ENCODE measurements at regions not wholly inside any gene's neighbourhood (a gene's known extent, or its start where the extent isn't known, plus 50 kb on each side); places are given as distances from the start of the nearest gene placed in this dataset.

GRCh38 chr3:137641879-137642704 is 122.0 kb upstream of the SOX14 start:
- H3K4me2 ChIP-seq (ENCODE audit: low read length): no peak overlapping the region
- DNase-seq (ENCODE audit: low read depth) (no peak), FAIRE-seq (no peak)
- H3K79me2 ChIP-seq (ENCODE audit: insufficient read depth, low read length): no peaks in the 10 kb centered on the region
- Mint-ChIP-seq H3K27me3 (ENCODE audit: low read depth, unreplicated experiment) (no peaks in the 10 kb centered on the region), H3K36me3 (ENCODE audit: low read depth, unreplicated experiment) (no peaks in the 10 kb centered on the region), H3K9me3 (ENCODE audit: unreplicated experiment) (no peaks in the 10 kb centered on the region), H3K4me3 (ENCODE audit: unreplicated experiment) (no peak overlapping the region), H3K4me1 (ENCODE audit: low read depth, unreplicated experiment) (no peaks in the 10 kb centered on the region), H3K27ac (ENCODE audit: unreplicated experiment) (no peak overlapping the region)
- no peak for TF ChIP-seq EZH2 (IDR thresholded peaks at IDR 0.05; ENCODE audit: insufficient read depth, low read length)
- TF ChIP-seq, protein P1, sequence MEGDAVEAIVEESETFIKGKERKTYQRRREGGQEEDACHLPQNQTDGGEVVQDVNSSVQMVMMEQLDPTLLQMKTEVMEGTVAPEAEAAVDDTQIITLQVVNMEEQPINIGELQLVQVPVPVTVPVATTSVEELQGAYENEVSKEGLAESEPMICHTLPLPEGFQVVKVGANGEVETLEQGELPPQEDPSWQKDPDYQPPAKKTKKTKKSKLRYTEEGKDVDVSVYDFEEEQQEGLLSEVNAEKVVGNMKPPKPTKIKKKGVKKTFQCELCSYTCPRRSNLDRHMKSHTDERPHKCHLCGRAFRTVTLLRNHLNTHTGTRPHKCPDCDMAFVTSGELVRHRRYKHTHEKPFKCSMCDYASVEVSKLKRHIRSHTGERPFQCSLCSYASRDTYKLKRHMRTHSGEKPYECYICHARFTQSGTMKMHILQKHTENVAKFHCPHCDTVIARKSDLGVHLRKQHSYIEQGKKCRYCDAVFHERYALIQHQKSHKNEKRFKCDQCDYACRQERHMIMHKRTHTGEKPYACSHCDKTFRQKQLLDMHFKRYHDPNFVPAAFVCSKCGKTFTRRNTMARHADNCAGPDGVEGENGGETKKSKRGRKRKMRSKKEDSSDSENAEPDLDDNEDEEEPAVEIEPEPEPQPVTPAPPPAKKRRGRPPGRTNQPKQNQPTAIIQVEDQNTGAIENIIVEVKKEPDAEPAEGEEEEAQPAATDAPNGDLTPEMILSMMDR (IDR thresholded peaks at IDR 0.05; ENCODE audit: insufficient read depth, low read depth, low read length): no peak
- H3K36me3 ChIP-seq (ENCODE audit: insufficient read depth, low read length): no peaks in the 10 kb centered on the region
- H2AFZ ChIP-seq (ENCODE audit: low read depth, low read length): no peak overlapping the region
- H3K4me1 ChIP-seq (ENCODE audit: insufficient read depth, low read length): no peaks in the 10 kb centered on the region
- no peaks in the 10 kb centered on the region for H4K20me1 ChIP-seq (ENCODE audit: insufficient read depth, low read length)
- H3K9me3 ChIP-seq (ENCODE audit: insufficient read depth, low read depth, low read length): no peaks in the 10 kb centered on the region
- H3K27me3 ChIP-seq (ENCODE audit: insufficient read depth, low read length): no peaks in the 10 kb centered on the region
- H3K4me3 ChIP-seq (ENCODE audit: insufficient read depth, low read depth, low read length): no peak overlapping the region
- no peak overlapping the region for H3K27ac ChIP-seq (ENCODE audit: low read depth, low read length)
- no peak overlapping the region for H3K9ac ChIP-seq (ENCODE audit: low read length)

GRCh38 chr3:137642831-137643230 is 121.3 kb upstream of the SOX14 start:
- no peaks in the 10 kb centered on the region for H3K9me3 ChIP-seq (ENCODE audit: insufficient read depth, low read depth, low read length)
- FAIRE-seq (no peak), DNase-seq (ENCODE audit: low read depth) (no peak)
- no peaks in the 10 kb centered on the region for H3K4me1 ChIP-seq (ENCODE audit: insufficient read depth, low read length)
- no peak overlapping the region for H3K4me2 ChIP-seq (ENCODE audit: low read length)
- H3K36me3 Mint-ChIP-seq (ENCODE audit: low read depth, unreplicated experiment): no peaks in the 10 kb centered on the region
- TF ChIP-seq EZH2 (IDR thresholded peaks at IDR 0.05; ENCODE audit: insufficient read depth, low read length): no peak
- TF ChIP-seq, protein P1 (IDR thresholded peaks at IDR 0.05; ENCODE audit: insufficient read depth, low read depth, low read length): no peak
- no peaks in the 10 kb centered on the region for H3K9me3 Mint-ChIP-seq (ENCODE audit: unreplicated experiment)
- H3K9ac ChIP-seq (ENCODE audit: low read length): no peak overlapping the region
- no peak overlapping the region for H3K27ac Mint-ChIP-seq (ENCODE audit: unreplicated experiment)
- no peaks in the 10 kb centered on the region for H3K79me2 ChIP-seq (ENCODE audit: insufficient read depth, low read length)
- no peaks in the 10 kb centered on the region for H3K36me3 ChIP-seq (ENCODE audit: insufficient read depth, low read length)
- H3K27me3 ChIP-seq (ENCODE audit: insufficient read depth, low read length): no peaks in the 10 kb centered on the region
- no peak overlapping the region for H3K27ac ChIP-seq (ENCODE audit: low read depth, low read length)
- no peak overlapping the region for H3K4me3 Mint-ChIP-seq (ENCODE audit: unreplicated experiment)
- H2AFZ ChIP-seq (ENCODE audit: low read depth, low read length): no peak overlapping the region
- H3K27me3 Mint-ChIP-seq (ENCODE audit: low read depth, unreplicated experiment): no peaks in the 10 kb centered on the region
- H4K20me1 ChIP-seq (ENCODE audit: insufficient read depth, low read length): no peaks in the 10 kb centered on the region
- no peak overlapping the region for H3K4me3 ChIP-seq (ENCODE audit: insufficient read depth, low read depth, low read length)
- no peaks in the 10 kb centered on the region for H3K4me1 Mint-ChIP-seq (ENCODE audit: low read depth, unreplicated experiment)

GRCh38 chr3:137647179-137647578 is 116.9 kb upstream of the SOX14 start:
- H3K9me3 Mint-ChIP-seq (ENCODE audit: unreplicated experiment): no peaks in the 10 kb centered on the region
- Histone ChIP-seq H3K27me3 (ENCODE audit: insufficient read depth, low read length) (no peaks in the 10 kb centered on the region), H2AFZ (ENCODE audit: low read depth, low read length) (no peak overlapping the region), H3K4me3 (ENCODE audit: insufficient read depth, low read depth, low read length) (no peak overlapping the region), H4K20me1 (ENCODE audit: insufficient read depth, low read length) (no peaks in the 10 kb centered on the region), H3K79me2 (ENCODE audit: insufficient read depth, low read length) (no peaks in the 10 kb centered on the region), H3K4me1 (ENCODE audit: insufficient read depth, low read length) (no peaks in the 10 kb centered on the region), H3K9me3 (ENCODE audit: insufficient read depth, low read depth, low read length) (no peaks in the 10 kb centered on the region), H3K9ac (ENCODE audit: low read length) (no peak overlapping the region), H3K4me2 (ENCODE audit: low read length) (no peak overlapping the region), H3K36me3 (ENCODE audit: insufficient read depth, low read length) (no peaks in the 10 kb centered on the region), H3K27ac (ENCODE audit: low read depth, low read length) (no peak overlapping the region)
- H3K27me3 Mint-ChIP-seq (ENCODE audit: low read depth, unreplicated experiment): peaks cover 7% of the 10 kb centered on the region
- H3K27ac Mint-ChIP-seq (ENCODE audit: unreplicated experiment): no peak overlapping the region
- no peak overlapping the region for H3K4me3 Mint-ChIP-seq (ENCODE audit: unreplicated experiment)
- H3K36me3 Mint-ChIP-seq (ENCODE audit: low read depth, unreplicated experiment): no peaks in the 10 kb centered on the region
- DNase-seq (ENCODE audit: low read depth): no peak
- TF ChIP-seq EZH2 (IDR thresholded peaks at IDR 0.05; ENCODE audit: insufficient read depth, low read length): no peak
- TF ChIP-seq, protein P1 (IDR thresholded peaks at IDR 0.05; ENCODE audit: insufficient read depth, low read depth, low read length): no peak
- H3K4me1 Mint-ChIP-seq (ENCODE audit: low read depth, unreplicated experiment): no peaks in the 10 kb centered on the region
- FAIRE-seq: no peak
